ENCODE measurements at regions not wholly inside any gene's neighbourhood (a gene's known extent, or its start where the extent isn't known, plus 50 kb on each side); places are given as distances from the start of the nearest gene placed in this dataset.

GRCh38 chr6:44003345-44004061 lies 123.7 kb downstream of the MRPL14 start:
- no peak for DNase-seq (ENCODE audit: low spot score)
- TF ChIP-seq CTCF (IDR thresholded peaks at IDR 0.05): no peak
- Histone ChIP-seq H3K9me3 (no peaks in the 10 kb centered on the region), H3K4me3 (peak overlapping the region; percentile 67), H3K27ac (no peak overlapping the region), H3K4me1 (ENCODE audit: control insufficient read depth in 1 of 2, low read depth in 2 of 2) (peaks cover 0 to 17% of the 10 kb centered on the region in 2 donors), H3K27me3 (replicated peaks; ENCODE audit: insufficient read depth) (no peaks in the 10 kb centered on the region), H3K36me3 (no peaks in the 10 kb centered on the region)
- no peak for ATAC-seq (ENCODE audit: insufficient number of reproducible peaks, low FRiP score, low read depth)

DNA sequence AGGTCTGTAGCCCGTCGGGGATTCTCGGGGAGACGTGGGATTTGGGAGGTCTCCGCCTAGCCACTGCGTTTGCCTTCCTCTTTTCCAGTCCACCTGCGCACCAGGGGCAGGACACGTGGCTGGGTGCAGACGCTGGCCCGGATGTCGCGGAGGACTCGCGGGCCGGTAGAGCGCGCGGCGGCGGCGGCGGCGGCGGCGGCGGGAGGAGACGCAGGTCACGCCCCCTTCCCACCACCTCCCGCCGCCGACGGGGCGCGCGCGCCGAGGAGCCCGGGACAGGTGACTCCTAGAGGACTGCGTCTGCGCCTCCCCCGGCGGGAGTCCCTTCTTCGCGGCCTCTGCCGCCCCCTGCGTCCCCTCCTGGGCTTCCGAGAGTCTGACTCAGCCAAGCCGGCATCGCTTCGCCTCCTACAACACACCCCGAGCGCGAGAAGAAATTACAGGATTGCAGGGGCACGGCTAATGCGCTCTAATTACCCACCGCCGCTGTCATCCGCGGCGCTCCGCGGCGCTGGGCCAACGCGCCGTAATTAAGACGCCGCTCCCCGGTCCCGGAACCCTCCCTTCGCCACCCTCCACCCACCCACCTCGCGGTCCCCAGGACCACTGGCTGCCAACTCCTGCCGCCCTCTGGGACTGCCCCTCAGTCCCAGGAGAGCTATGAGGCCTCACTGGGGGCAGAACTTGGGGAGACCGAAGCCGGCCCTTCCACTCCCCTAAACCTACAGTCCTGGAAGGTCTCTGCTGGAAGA lies 124.5 kb downstream of the MRPL14 start:
- Histone ChIP-seq H3K36me3 (no peaks in the 10 kb centered on the region), H3K4me1 (ENCODE audit: control insufficient read depth in 1 of 2, low read depth in 2 of 2) (peaks cover 0 to 17% of the 10 kb centered on the region in 2 donors), H3K9me3 (no peaks in the 10 kb centered on the region), H3K27me3 (replicated peaks; ENCODE audit: insufficient read depth) (no peaks in the 10 kb centered on the region), H3K27ac (no peak overlapping the region), H3K4me3 (peak overlapping the region; percentile 67)
- ATAC-seq (ENCODE audit: insufficient number of reproducible peaks, low FRiP score, low read depth) (no peak), DNase-seq (ENCODE audit: low spot score) (no peak)
- no peak for TF ChIP-seq CTCF (IDR thresholded peaks at IDR 0.05)

DNA sequence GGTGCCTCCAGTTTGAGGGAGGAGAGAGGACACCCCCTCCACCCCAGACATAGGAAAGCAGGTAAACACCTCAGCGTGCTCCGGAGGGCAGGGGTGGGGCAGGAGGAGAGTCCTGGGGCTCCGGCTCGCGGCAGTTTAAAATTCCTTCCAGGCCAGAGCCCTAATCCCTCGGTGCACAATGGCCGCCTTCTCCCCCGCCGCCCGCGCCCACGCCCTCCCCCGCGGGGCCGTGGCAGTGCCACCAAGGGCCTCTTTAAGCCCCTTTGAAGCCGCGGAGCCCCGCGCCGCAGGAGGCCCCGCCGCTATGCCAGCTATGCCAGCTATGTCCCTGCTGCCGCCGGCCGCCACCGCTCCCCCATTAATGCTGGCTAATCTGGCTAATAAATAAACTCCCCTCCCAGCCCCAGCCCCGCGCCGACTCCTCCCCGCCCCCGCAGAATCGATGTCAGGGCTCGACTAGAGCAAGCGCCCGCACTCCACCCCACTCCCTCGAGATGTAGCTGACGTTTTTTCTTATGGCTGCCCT lies 125.1 kb downstream of the MRPL14 start:
- ATAC-seq (ENCODE audit: insufficient number of reproducible peaks, low FRiP score, low read depth): no peak
- Histone ChIP-seq H3K4me1 (ENCODE audit: control insufficient read depth in 1 of 2, low read depth in 2 of 2) (peaks cover 0 to 17% of the 10 kb centered on the region in 2 donors), H3K27ac (no peak overlapping the region), H3K27me3 (replicated peaks; ENCODE audit: insufficient read depth) (no peaks in the 10 kb centered on the region), H3K36me3 (no peaks in the 10 kb centered on the region), H3K4me3 (peak overlapping the region; percentile 67), H3K9me3 (no peaks in the 10 kb centered on the region)
- no peak for DNase-seq (ENCODE audit: low spot score)
- TF ChIP-seq CTCF (IDR thresholded peaks at IDR 0.05): no peak

DNA sequence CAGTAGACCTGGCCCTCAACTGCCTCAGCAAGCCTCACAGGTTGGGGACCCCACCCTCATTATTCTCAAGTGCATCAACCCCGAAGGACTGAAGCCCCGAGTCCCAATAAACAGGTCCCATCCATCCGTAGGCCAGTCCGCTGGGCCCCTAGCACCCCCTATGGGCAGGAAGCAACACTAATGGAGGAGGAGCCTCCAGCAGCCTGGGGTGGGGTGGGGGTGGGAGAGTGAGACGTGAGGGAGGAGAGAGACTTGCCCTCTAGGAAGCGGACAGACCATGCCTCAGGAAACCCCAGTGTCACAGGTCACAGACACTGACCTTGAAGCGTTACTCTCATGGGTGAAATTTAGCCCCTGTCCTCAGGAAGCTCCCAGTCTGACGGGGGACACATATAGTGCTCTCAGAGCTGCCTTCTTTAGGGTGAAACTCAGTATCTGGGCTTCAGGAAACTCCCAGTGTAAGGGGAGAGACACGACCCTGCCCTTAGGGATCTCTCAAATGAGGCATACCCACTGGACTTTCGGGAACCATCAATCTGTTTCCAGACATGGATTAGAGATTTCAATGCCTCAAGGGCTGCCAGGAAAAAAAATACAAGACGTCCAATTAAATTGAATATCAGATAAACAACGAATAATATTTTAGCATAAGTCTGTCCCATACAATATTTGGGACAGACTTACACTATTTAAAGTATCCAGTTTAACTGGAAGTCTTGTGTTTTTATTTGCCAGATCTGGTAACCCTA lies 125.8 kb downstream of the MRPL14 start:
- Histone ChIP-seq H3K36me3 (no peaks in the 10 kb centered on the region), H3K4me3 (peak overlapping the region; percentile 67), H3K27me3 (replicated peaks; ENCODE audit: insufficient read depth) (no peaks in the 10 kb centered on the region), H3K4me1 (ENCODE audit: control insufficient read depth in 1 of 2, low read depth in 2 of 2) (peaks cover 0 to 22% of the 10 kb centered on the region in 2 donors), H3K9me3 (no peaks in the 10 kb centered on the region), H3K27ac (no peak overlapping the region)
- no peak for ATAC-seq (ENCODE audit: insufficient number of reproducible peaks, low FRiP score, low read depth)
- TF ChIP-seq CTCF (IDR thresholded peaks at IDR 0.05): no peak
- DNase-seq (ENCODE audit: low spot score): no peak
